ENCODE measurements at regions not wholly inside any gene's neighbourhood (a gene's known extent, or its start where the extent isn't known, plus 50 kb on each side); places are given as distances from the start of the nearest gene placed in this dataset.

DNA sequence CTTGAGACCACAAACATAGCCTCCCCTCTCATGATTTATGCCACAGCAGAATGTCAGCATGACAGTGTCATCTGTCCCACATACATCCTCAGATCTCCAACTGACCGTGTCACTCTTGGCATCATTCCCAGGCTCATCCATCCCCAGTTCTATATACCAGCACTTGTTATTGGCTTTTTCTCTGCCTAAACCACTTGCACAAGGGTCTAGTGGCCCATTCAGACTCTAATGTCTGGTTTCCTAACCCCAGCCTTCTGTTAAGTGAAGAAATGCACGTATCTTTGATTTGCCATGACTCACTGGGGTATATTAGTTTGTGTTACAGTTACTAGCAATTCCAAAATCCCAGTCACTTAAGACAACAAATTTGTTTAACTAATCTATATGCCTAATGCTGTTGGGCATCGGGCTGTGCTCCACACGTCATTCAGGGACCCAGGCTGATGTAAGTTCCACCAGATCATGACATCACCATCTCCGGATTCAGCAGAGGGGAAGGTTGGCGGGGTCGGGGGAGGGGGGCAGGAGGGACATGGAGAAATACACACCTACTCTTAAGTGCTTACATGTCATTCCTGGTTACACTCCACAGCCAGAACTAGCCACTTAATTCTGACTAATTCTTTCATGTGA is 517.4 kb downstream of the BUD13 start:
- no peak for DNase-seq (ENCODE audit: low spot score)

DNA sequence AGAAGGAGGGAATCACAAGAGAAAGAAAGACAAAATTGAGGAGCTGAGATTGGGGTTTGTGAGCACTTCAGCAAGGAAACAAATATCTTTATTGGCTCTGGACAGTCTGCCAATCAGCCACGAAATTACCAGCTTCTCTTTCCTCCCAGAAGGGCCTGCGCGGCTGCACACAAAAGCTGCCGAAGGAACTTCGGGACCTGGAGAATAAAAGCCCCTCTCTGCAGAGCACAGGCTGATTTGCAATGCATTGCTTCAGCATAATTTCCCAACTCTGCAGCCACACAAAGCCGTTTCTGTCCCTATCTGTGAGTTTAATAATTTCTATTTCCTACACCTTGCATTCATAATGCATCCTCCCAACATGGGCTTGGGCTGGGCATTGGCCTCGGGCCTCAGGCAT is 522.6 kb downstream of the BUD13 start:
- no peak for DNase-seq (ENCODE audit: low spot score)

DNA sequence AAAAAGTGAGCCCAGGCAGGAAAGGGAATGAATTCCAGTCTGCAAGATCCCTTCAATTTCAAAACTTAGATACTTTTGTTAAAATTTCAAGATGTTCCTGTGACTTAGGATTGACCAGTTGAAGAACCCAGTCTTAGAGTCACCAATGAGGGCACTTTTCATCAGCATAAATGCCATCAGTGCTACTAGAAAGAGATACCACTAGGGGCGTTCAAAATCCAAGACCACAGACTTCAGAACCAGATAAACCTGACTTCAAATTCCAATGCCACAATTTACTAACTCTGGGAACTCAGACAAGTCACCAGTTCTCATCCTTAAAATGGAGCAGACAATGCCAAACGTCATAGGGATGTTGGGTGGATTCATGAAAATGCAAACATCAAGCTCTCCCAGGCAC is 523.2 kb downstream of the BUD13 start:
- no peak for DNase-seq (ENCODE audit: low spot score)

DNA sequence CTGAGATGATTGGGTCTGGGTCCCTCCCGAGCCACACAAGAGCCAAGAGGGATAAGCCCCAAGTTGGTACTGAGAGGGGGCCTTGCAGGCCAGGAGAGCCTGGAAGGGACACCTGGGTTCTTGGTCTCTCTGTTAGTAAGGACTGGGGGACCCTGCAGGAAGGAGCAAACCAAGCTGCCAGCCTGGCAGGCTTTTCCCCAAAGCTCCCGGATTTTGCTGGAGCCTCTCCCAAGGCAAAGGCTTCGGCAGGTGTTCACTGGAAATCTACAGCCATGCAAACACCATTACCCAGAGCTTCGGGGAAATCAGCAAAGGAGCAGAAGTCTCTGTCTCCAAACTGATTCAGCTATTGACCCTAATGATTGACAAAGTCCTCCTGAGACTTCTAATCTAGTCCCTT is 527.9 kb downstream of the BUD13 start:
- no peak for DNase-seq (ENCODE audit: low spot score)

DNA sequence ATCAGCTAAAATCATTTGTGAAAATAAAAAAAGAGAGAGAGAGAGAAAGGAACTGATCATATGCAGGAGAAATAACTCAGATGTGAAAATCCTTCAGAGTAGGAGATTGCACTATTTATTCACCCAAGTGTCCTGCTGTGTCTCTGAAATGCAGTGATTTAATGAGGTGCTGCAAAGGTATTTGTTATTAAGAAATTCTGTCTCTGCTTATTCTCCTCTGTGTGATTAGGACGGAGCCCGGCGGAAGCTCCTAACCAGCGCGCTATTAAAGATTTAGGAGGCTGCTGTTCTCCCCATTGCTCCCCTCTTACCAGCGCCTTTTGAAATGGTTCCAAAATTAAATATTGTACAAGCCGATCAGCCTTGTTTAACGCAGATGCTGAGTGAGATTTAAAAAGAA is 528.3 kb downstream of the BUD13 start:
- no peak for DNase-seq (ENCODE audit: low spot score)

DNA sequence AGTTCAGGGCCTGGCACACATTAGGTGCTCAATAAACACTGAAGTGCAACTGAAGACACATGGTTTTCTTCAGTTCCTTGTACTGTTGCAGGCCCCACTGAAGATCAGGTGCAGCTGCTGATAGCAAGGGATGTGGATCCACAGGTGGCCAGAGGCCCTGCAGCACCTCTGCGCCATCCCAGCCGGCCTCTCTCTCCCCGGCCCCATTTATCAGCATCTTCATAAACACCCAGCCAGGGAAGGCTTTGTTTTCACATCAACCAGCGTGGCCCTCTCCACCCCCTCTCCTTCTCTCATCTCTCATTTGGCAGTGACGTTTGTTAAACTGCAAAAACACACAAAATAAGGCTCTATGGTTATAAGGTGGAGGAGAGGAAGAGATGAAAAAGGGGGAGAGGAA is 528.8 kb downstream of the BUD13 start:
- no peak for DNase-seq (ENCODE audit: low spot score)

DNA sequence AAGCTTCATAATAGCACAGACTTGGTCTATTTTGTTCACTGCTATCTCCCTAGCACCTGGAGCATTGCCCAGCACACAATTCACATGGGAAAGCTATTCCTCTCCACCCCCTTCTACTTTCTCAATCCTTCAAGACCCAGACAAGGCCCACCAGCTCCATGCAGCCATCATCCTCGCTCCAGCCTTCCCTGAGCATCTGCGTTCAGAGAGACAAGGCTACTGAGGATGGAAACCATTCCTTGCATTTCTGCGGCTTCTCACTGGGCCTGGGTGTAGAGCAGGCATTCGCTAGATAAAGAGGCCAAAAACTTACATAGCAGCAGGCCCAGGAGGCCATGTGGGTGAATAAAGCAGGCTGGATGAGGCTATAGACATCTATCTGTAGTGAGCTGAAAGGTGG is 530.8 kb downstream of the BUD13 start:
- no peak for DNase-seq (ENCODE audit: low spot score)

DNA sequence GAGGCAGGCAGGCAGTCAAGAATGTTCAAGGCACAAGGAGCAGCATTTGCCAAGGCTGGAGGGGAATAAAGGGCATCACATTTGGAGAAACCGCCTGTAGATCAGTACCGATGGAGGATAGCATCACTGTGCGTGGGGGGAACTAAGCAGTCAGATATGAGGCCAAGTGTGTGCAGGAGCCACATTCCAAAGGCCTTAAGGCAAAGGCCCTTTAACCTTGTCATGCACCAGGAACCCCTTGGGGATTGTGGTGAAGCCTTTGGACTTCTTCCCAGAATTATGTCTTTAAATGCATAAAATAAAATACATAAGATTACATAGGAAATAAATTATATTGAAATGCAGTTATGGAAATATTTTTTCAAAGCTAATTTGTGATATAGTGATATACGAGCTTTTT is 532.1 kb downstream of the BUD13 start:
- DNase-seq (ENCODE audit: low spot score): no peak

DNA sequence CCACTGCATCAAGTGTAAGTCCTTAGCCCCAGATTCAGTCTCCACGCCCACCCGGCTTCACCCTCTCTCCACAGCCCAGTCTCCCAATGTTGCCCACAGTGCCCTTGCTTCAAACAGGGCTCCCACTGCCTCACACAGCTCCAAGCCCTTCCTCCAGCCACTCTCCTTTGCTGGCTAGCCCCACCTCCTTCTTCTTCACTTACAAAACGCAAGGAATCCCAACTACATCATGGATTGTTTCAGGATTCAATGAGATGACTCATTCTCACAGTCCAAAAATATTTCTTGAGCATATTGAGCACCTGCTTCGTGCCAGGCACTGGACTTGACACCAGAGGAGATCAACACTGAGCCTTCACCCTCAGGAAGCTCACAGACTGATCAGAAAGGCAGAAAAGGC is 533.5 kb downstream of the BUD13 start:
- DNase-seq (ENCODE audit: low spot score): no peak

DNA sequence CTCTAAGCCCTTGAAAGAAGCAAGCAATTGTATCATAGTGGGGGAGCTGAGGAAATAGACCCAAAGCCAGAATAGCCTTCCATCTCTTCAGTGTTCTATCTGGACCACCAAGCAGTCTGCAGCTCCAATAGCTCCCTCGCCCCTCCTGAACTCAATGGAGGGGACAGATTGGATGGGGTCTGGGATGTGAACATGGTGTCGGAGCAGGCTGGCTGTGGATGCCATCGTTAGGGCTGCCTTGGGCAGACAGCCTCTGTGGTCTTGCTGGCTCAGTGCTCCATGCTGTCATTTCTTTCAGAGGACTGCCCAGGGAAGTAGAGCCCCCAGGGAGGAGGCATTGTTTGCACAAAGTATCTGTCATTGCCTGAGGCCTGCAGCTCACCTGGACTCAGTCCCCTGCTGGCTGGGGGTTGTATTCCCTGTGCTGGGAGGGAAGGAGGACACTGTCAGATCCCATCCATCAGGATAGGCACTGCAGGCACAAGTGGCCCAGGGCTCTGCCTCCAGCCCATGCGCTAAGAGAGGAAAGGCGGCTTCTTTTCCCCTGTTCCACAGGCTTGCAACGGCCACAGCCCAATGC is 537.7 kb downstream of the BUD13 start:
- no peak for DNase-seq (ENCODE audit: low spot score)

DNA sequence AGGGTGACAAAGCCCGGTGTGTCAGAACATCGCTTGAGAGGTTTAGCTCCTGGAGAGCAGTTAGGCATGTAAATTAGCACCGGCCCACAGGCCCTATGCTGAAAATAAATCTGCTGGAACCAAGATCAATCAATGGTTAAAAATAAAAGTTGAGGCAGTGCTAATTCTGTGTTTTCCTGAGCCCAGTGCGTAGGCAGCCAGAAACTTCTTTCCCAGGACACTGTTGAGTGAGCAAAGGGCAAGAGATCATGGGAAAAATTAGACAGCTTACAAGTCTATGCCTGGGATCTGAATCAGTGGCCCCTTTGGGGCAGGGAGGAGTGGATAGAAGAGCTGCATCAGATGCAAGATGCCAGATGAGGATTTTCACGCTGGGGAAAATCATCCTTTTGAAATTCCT is 539.2 kb downstream of the BUD13 start:
- DNase-seq (ENCODE audit: low spot score): no peak

DNA sequence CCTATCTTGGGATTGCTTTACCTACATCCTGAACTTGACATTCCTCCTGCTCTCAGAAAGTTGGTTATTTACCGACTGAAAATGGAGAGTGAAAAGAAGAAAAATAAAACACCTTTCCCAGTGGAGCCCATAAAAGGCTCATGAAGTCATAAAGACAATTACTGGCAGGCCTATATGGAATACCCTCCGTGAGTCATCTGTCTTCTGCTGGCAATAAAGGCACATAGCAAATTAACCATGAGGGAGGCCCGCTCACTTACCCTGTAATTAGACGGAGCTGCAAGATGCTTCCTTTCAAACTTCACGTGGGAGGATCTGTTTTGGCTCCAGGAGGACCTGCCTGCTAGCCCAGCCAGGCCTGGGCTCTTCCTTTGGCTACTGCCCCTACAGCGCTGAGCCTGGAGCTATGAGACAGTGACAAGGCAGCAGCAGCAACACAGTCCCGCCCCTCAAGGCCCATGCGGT is 540.4 kb downstream of the BUD13 start:
- no peak for DNase-seq (ENCODE audit: low spot score)

DNA sequence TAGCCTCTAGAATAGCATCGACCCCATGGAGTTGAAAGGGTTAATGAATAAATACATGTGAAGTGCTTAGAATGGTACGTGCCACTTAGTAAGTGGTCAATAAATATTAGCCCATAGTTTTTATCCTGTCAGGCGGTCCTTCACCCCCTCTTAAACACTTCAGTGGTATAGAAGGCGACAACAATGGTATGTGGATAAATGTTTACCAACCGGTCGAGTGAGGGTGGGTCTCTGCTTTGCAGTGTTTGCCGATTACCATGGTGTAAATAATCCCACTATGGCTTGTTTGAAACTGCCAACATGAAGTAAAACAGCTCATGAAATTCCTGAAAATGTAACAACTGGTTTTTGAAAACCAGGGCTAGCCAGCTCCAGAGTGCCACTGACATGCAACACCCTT is 541.2 kb downstream of the BUD13 start:
- DNase-seq (ENCODE audit: low spot score): no peak

DNA sequence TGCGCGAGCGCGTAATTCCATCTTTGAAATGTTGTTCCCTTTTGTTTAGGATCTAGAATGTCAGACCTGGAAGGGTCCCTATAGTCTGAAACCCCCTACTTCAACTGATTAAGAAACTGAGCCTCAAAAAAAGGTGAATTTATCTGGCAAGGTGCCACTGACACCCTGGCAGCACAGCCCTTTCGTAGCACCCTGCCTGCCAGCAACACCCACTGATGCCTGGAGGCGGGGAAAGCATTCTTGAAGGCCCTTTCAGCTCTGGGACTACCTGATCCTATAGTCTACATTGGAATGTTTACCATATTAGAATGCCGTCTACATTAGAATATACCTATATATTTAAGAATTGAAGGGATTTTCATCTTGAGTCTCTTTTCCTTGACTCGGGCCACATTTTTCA is 542.3 kb downstream of the BUD13 start:
- DNase-seq (ENCODE audit: low spot score): no peak

DNA sequence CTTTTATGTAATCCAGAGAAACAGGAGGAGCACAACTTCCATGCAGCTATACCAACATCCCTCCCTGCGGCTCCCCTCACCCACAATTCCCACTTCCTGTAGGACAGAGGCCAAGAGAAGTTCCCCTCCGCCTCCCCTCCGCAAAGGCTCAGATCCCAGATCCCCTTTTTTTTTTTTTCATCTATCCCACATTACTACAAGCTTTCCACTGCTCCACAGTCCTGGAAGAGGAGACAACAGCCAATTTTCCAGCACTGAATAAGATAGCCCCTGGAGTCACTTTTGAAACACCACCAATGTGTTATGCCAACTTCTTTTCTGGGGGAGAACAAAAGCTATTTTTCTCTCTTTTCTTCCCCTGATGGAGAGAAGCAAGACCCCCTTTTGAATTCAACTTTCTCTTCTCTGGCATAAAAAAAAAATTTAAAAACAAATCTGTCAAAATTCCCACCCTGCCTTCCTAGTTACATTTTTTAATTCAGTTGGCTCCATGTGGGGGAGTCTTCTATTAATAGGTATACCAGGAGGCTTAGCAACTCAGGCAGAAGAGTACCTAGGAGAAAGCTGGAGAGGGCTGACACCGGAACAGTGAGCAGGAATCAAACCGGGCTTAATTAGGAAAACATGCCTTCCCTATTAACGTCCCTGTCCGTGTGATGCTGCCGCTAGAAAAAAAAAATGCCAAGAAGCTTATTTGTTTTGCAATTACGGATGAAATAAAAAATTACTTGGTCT is 543.4 kb downstream of the BUD13 start:
- DNase-seq (ENCODE audit: low spot score): no peak

DNA sequence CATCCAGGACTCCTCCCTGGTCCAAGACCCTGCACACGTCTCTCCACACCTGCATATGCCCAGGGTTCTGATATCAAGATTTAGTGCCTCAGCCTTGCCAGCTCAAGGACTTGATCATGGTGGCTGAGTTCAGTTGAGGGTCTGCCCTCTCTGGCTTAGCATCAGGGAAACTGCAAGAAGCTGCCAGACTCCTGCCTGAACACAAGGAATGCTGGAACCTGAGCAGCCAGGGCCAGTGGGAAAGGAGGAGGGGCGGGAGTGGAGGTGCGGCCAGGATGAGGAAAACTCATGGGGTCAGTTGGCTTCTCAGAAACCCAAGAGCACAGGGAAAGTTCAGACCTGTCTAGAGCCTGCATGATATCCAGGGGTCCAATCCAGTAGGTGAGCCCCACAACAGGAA is 546.1 kb downstream of the BUD13 start:
- no peak for DNase-seq (ENCODE audit: low spot score)

DNA sequence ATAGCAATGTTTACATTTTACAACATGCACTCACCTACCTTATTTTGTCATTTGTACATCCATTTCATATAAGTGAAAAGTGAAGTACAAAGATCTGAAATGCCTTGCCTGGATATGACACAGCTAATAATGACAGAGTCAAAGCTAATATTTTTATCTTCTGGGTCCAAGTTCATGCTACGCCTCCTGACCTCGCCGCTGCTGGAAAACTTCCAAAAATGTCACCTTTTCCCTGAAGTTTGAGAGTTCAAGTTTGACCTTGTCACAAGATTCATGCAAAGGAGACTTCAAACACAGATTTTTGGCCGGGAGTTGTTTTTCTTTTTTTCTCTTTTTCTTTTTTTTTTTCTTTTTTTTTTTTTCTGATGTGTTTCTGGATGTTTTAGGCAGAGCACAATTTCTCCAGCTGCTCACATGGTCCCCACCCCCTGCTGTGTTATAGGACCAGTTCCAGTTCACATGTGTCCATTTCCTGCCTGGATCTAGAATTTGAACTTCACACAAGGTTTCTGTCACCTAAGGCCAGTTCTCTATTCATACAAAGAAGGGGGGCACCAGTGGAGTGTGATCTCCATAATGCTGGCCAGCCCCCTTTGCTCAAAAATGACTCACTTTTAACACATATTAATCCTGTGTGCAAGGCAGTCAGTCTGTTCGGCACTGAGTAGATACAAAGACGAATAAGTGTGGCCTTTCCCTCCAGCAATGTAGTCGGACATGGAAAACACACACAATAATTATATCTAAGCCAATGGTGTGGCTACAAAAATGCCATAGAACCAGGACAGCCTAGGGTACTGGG is 546.8 kb downstream of the BUD13 start:
- DNase-seq (ENCODE audit: low spot score): no peak

DNA sequence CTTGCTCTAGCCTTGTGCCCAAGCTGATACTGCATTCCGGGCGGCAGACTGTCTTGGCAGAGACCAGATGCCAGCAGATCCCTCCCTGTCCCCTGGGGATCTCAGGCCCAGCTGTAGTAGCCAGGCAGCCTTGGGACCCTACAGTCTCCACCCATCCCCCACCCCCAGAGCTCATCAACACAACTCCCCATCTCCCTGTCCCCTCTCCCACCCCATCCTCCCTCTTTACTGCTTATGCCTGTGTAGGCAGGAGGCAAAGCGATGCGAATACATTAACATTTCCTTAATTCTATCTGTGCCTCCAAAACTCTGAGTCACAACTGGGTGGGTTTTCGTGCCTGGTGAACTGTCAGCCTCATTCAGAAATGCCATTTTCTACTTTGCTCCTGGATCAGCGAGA is 547.6 kb downstream of the BUD13 start:
- DNase-seq (ENCODE audit: low spot score): no peak

DNA sequence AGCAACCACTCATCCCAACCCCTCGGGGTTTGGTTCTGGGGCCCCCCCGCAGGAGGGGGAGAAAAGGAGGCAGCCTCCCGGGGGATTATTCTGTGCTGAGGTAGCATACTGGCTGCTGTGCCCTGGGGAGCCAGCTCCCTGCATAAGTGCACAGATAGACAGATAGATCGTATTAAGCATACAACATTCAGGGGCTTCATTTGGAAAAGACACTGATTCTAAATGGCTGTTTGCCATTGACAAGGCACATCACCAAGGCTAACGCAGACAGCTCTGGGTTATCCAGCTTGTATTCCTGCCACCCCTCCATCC is 547.9 kb downstream of the BUD13 start:
- no peak for DNase-seq (ENCODE audit: low spot score)

DNA sequence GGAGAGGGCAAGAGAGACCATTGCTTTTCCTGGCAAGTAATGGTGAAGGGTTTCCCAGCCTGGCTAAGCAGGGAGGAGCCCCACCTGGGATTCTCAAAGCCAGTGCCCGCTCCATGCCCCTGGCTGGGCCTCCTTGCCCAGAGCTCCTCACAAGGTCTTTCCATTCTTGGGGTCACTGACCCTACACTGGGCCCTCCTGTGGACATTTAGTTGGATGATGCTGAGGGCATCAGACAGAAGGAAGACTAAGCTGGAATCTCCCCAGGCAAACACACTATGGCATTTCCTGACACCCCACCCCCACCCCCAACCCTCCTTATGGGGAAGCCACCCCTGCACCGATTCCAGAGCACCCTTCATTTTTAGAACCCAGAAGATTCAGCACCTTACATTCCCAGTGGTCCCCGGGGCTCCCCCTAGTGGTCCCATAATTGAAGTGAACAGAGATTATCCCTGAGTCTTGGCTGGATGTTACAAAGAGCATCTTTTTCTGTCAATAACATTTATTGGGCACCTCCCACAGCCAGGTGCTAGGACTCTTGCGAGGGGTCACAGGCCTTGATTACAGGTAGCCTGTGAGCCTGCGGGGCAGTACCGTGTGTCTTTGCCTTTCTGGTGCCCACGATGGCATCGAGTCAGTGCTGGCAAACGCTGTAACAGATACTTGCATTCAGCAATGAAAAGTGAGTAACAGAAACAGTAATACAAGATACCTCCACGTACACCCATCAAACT is 548.5 kb downstream of the BUD13 start:
- peak; percentile 72 for DNase-seq (ENCODE audit: low spot score)

DNA sequence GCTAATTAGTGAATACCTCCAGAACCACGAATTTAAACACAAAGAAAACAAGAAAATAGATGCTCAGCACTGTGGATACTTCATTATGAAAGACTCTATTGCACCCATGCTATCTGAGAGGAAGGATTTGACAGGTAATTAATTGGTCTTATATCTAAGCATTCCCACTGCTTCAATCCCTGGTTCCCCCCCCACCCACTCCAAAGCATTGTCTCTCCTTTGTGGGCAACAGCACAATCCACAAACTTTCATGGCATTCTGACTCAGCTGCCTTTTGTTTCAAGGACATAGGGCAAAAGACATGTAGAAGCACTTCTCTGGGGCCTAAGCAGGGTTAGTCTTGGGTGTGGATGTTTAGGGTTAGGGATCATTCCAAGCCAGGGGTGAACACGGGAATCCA is 551.4 kb downstream of the BUD13 start:
- DNase-seq (ENCODE audit: low spot score): no peak

DNA sequence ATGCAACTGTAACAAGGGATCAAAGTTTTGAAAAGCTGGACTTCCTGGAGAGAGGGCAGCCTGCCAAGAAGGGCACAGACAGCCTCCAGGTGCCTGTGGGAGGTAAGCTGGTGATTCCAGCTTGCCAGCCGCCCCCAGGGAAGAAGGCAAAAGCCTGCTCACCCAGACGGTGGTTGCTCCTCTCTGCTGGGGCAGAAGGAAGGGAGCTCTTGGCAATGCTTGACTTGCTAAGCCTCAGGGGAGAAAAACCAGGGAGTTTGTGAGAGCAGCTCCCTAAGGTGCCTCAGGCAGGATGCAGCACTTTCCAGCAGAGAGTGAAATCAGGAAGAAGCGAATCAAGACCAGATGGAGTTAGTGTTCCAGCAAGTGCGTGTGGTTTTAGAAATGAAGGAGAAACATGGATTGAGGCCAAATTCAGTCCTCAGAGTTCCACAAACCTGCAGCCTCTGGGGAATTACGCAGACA is 553.6 kb downstream of the BUD13 start:
- DNase-seq (ENCODE audit: low spot score): no peak

Data from GM03348 (cell line).